Inflammatory macrophage treated with lipopolysaccharide for 4 hours (primary cell): ENCODE measurements at regions not wholly inside any gene's neighbourhood (a gene's known extent, or its start where the extent isn't known, plus 50 kb on each side); places are given as distances from the start of the nearest gene placed in this dataset.
"Not testable (repeated sequence)": the region's sequence is repeated elsewhere in the genome, so short reads cannot be mapped to it uniquely, and the experiment has no call there.

Experiments
- DNase-seq: peaks from one replicate; pipeline ENCODE4 v3.0.0-alpha.2; 2020

- DNase-seq, result no peak
Observed at GRCh38 chr12:127981875-127982274, 285.1 kb upstream of the TMEM132C start.

- DNase-seq, result not testable (repeated sequence)
Observed at GRCh38 chr12:127983213-127983791, 283.7 kb upstream of the TMEM132C start.

GRCh38 chr12:127984386-127985055, 282.4 kb upstream of the TMEM132C start:
- no peak for DNase-seq

GRCh38 chr12:127987199-127987901, 279.6 kb upstream of the TMEM132C start:
- no peak for DNase-seq

GRCh38 chr12:127991485-127991884, 275.5 kb upstream of the TMEM132C start:
- no peak for DNase-seq

GRCh38 chr12:127998988-127999387, 268.0 kb upstream of the TMEM132C start:
- no peak for DNase-seq

- DNase-seq, result no peak
Observed at GRCh38 chr12:128004383-128004938, 262.5 kb upstream of the TMEM132C start.

- no peak for DNase-seq
Observed at GRCh38 chr12:128007250-128007649, 259.7 kb upstream of the TMEM132C start.

GRCh38 chr12:128008341-128008740, 258.6 kb upstream of the TMEM132C start:
- DNase-seq, result no peak

GRCh38 chr12:128009108-128009507, 257.9 kb upstream of the TMEM132C start:
- no peak for DNase-seq

GRCh38 chr12:128012110-128012509, 254.9 kb upstream of the TMEM132C start:
- no peak for DNase-seq

GRCh38 chr12:128015276-128015675, 251.7 kb upstream of the TMEM132C start:
- DNase-seq, result no peak

- no peak for DNase-seq
Observed at GRCh38 chr12:128018067-128018466, 248.9 kb upstream of the TMEM132C start.

- DNase-seq, result no peak
Observed at GRCh38 chr12:128019996-128020544, 246.9 kb upstream of the TMEM132C start.

GRCh38 chr12:128021561-128021960, 245.4 kb upstream of the TMEM132C start:
- no peak for DNase-seq

GRCh38 chr12:128025589-128026245, 241.3 kb upstream of the TMEM132C start:
- DNase-seq, result no peak

- DNase-seq, result no peak
Observed at GRCh38 chr12:128026696-128027574, 240.0 kb upstream of the TMEM132C start.

GRCh38 chr12:128033473-128033872, 233.5 kb upstream of the TMEM132C start:
- DNase-seq, result no peak

GRCh38 chr12:128040971-128041370, 226.0 kb upstream of the TMEM132C start:
- DNase-seq, result no peak

GRCh38 chr12:128042283-128042682, 224.7 kb upstream of the TMEM132C start:
- not testable (repeated sequence) for DNase-seq

- DNase-seq, result no peak
Observed at GRCh38 chr12:128042825-128043224, 224.1 kb upstream of the TMEM132C start.

- DNase-seq, result no peak
Observed at GRCh38 chr12:128043317-128043716, 223.7 kb upstream of the TMEM132C start.
